ENCODE measurements at regions not wholly inside any gene's neighbourhood (a gene's known extent, or its start where the extent isn't known, plus 50 kb on each side); places are given as distances from the start of the nearest gene placed in this dataset.

DNA sequence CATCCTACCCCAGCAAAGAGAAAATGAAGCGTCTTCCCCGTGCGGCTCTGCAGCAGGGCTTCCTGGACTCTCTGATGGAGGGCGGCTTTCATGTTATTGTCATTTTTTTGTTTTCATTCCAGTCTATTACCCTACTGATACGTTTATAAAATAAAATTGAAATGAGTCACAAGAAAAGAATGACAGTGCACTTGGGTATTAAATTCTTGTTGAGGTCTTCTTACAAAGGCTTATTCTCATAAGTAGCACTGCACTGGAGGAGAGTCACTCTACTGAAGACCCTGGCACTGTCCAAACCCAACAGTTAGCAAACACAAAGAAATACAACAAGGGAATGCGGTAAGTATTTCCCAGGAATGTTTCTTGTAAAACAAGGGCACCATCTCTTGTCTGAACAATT is 379.3 kb downstream of the MAFB start:
- TF ChIP-seq, protein P1, sequence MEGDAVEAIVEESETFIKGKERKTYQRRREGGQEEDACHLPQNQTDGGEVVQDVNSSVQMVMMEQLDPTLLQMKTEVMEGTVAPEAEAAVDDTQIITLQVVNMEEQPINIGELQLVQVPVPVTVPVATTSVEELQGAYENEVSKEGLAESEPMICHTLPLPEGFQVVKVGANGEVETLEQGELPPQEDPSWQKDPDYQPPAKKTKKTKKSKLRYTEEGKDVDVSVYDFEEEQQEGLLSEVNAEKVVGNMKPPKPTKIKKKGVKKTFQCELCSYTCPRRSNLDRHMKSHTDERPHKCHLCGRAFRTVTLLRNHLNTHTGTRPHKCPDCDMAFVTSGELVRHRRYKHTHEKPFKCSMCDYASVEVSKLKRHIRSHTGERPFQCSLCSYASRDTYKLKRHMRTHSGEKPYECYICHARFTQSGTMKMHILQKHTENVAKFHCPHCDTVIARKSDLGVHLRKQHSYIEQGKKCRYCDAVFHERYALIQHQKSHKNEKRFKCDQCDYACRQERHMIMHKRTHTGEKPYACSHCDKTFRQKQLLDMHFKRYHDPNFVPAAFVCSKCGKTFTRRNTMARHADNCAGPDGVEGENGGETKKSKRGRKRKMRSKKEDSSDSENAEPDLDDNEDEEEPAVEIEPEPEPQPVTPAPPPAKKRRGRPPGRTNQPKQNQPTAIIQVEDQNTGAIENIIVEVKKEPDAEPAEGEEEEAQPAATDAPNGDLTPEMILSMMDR (IDR thresholded peaks at IDR 0.05; ENCODE audit: low read depth, low read length) = no peak
- no peak for TF ChIP-seq EZH2phosphoT487 (IDR thresholded peaks at IDR 0.05; ENCODE audit: low read depth)
